ENCODE measurements at regions not wholly inside any gene's neighbourhood (a gene's known extent, or its start where the extent isn't known, plus 50 kb on each side); places are given as distances from the start of the nearest gene placed in this dataset.

DNA sequence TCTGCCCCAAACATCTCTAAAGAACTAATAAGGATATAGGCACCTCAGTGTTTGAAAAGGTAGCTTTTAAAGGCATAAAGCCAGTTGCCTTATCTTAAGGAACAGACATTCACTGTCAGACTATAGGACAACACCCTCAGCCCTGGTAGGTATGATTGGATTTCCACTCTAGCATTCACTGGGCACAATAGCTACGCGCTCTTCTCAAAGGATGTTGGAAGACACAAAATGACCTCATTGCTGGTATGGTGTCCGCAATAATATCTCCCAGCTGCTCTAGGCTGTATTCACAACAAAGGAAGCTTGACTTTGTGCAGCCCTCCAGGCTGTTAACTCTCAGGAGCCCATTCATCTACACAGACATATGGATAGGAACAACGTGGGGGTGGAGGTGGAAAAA, 119.4 kb upstream of the CXADR start:
- TF ChIP-seq, protein P1, sequence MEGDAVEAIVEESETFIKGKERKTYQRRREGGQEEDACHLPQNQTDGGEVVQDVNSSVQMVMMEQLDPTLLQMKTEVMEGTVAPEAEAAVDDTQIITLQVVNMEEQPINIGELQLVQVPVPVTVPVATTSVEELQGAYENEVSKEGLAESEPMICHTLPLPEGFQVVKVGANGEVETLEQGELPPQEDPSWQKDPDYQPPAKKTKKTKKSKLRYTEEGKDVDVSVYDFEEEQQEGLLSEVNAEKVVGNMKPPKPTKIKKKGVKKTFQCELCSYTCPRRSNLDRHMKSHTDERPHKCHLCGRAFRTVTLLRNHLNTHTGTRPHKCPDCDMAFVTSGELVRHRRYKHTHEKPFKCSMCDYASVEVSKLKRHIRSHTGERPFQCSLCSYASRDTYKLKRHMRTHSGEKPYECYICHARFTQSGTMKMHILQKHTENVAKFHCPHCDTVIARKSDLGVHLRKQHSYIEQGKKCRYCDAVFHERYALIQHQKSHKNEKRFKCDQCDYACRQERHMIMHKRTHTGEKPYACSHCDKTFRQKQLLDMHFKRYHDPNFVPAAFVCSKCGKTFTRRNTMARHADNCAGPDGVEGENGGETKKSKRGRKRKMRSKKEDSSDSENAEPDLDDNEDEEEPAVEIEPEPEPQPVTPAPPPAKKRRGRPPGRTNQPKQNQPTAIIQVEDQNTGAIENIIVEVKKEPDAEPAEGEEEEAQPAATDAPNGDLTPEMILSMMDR (conservative IDR thresholded peaks at IDR 0.05; ENCODE audit: low read depth, low read length), result no peak
- TF ChIP-seq EZH2 (IDR thresholded peaks at IDR 0.05; ENCODE audit: borderline replicate concordance, low read depth, low read length, poor library complexity, severe bottlenecking), result no peak

Measured in A673 (cell line).